Gastroesophageal sphincter (tissue), 3 donors: ENCODE measurements at regions not wholly inside any gene's neighbourhood (a gene's known extent, or its start where the extent isn't known, plus 50 kb on each side); places are given as distances from the start of the nearest gene placed in this dataset.

Experiments used
- CTCF ChIP-seq, 4 experiments: fragments of 200-600 bp in 2 of 4; fragments of 450-650 bp in 2 of 4; sonication (generic) in 1 of 4; IDR thresholded peaks; one replicate each; pipeline ENCODE4 v1.5.1; 2017 to 2019; ENCODE audit warnings: antibody characterized with exemption in 4 of 4, mild to moderate bottlenecking in 2 of 4, moderate library complexity in 2 of 4
- POLR2A ChIP-seq, 2 donors: fragments of 450-650 bp; IDR thresholded peaks; one replicate each; pipeline ENCODE4 v1.6.1; 2017; ENCODE audit warnings: antibody characterized with exemption in 2 of 2, mild to moderate bottlenecking in 2 of 2, moderate library complexity in 1 of 2
- POLR2AphosphoS5 ChIP-seq: sonication (generic); formaldehyde crosslinking; IDR thresholded peaks from one replicate; pipeline ENCODE4 v1.6.1; 2017; ENCODE audit warnings: antibody characterized with exemption

- TF ChIP-seq CTCF (IDR thresholded peaks at IDR 0.05) (no peak), POLR2AphosphoS5 (no peak), POLR2A (IDR thresholded peaks at IDR 0.05) (no peak)
Observed at GRCh38 chr16:5433587-5433986, 336.0 kb upstream of the EEF2KMT start.
